MM.1S (cell line): ENCODE measurements at regions not wholly inside any gene's neighbourhood (a gene's known extent, or its start where the extent isn't known, plus 50 kb on each side); places are given as distances from the start of the nearest gene placed in this dataset.

Experiments
- DNase-seq: peaks from one replicate; pipeline ENCODE4 v3.0.0-alpha.2; 2015
- H2AFZ ChIP-seq: fragments of 300-600 bp; sonication (generic); 2 replicates; pipeline ENCODE4 v1.6.0; 2016; ENCODE audit warnings: antibody characterized with exemption, low read length
- H3F3A ChIP-seq: fragments of 300-600 bp; sonication (generic); 2 replicates; pipeline ENCODE4 v1.6.1; 2016; ENCODE audit warnings: mild to moderate bottlenecking, antibody characterized with exemption, low read length, moderate library complexity, mixed read lengths; ENCODE audit not compliant: insufficient read depth
- H3K27ac ChIP-seq: fragments of 300-600 bp; sonication (generic); 2 replicates; pipeline ENCODE4 v1.5.1; 2016; ENCODE audit warnings: mild to moderate bottlenecking, low read length
- H3K27me3 ChIP-seq: fragments of 300-600 bp; sonication (generic); replicated peaks from 2 replicates; pipeline ENCODE4 v1.6.0; 2016; ENCODE audit warnings: low read length; ENCODE audit not compliant: insufficient read depth
- H3K36me3 ChIP-seq: fragments of 300-600 bp; sonication (generic); replicated peaks from 2 replicates; pipeline ENCODE4 v1.6.1; 2016; ENCODE audit warnings: mild to moderate bottlenecking, low read length, mixed read lengths; ENCODE audit not compliant: insufficient read depth
- H3K4me1 ChIP-seq: fragments of 300-600 bp; sonication (generic); 2 replicates; pipeline ENCODE4 v1.6.1; 2016; ENCODE audit warnings: low read length, mixed read lengths
- H3K4me2 ChIP-seq: fragments of 300-600 bp; sonication (generic); 2 replicates; pipeline ENCODE4 v1.6.0; 2016; ENCODE audit warnings: low read depth, low read length
- H3K4me3 ChIP-seq: fragments of 300-600 bp; sonication (generic); 2 replicates; pipeline ENCODE4 v1.5.1; 2016; ENCODE audit warnings: low read length, mixed read lengths
- H3K79me2 ChIP-seq: fragments of 300-600 bp; sonication (generic); 2 replicates; pipeline ENCODE4 v1.6.1; 2016; ENCODE audit warnings: mixed run types, low read length, mixed read lengths
- H3K9ac ChIP-seq: fragments of 300-600 bp; sonication (generic); 2 replicates; pipeline ENCODE4 v1.6.1; 2016; ENCODE audit warnings: low read length, mixed read lengths
- H3K9me2 ChIP-seq: fragments of 300-600 bp; sonication (generic); replicated peaks from 2 replicates; pipeline ENCODE4 v1.6.1; 2016; ENCODE audit warnings: mild to moderate bottlenecking, low read length, mixed read lengths; ENCODE audit not compliant: insufficient read depth
- H3K9me3 ChIP-seq: fragments of 300-600 bp; sonication (generic); replicated peaks from 2 replicates; pipeline ENCODE4 v1.6.1; 2016; ENCODE audit warnings: mild to moderate bottlenecking, low read length, mixed read lengths; ENCODE audit not compliant: insufficient read depth
- H4K20me1 ChIP-seq: fragments of 300-600 bp; sonication (generic); 2 replicates; pipeline ENCODE4 v1.6.1; 2016; ENCODE audit warnings: mild to moderate bottlenecking, low read length, moderate library complexity, mixed read lengths; ENCODE audit not compliant: insufficient read depth
- EZH2 ChIP-seq: fragments of 300-600 bp; sonication (generic); optimal IDR thresholded peaks from 2 replicates; pipeline ENCODE3; 2017; ENCODE audit warnings: low read depth, mild to moderate bottlenecking, antibody characterized with exemption, low read length, mixed read lengths
- EZH2phosphoT487 ChIP-seq: fragments of 300-600 bp; sonication (generic); IDR thresholded peaks from 2 replicates; pipeline ENCODE4 v1.6.1; 2018; ENCODE audit warnings: antibody characterized with exemption, low read length
- TF ChIP-seq, protein P1 (sequence below): fragments of 300-600 bp; sonication (generic); IDR thresholded peaks from 2 replicates; pipeline ENCODE4 v1.5.1; 2016; ENCODE audit warnings: antibody characterized with exemption, low read length, mixed read lengths

DNA sequence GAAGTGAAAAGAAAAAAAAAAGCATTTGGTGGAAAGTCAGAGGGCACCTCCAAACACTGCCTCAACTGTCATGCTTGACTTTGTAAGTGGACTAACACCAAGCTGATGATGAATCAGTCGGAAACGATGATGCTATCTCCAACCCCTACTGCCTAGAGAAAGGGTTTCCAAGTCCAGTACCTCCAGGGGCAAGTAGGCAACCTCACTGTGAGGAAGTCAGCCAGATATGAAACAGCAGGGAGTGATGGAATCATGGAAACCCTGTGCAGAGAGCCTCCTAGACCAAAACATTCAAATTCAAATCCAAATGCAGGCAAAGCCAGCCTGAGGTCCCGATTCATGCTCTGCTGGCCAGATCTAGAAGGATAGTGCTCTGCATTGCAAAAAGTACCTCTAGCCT, 100.9 kb upstream of the SERP2 start:
- Histone ChIP-seq H3K4me1 (peaks cover 8% of the 10 kb centered on the region; the same call in 1 of the 2 replicates), H3K4me3 (no peak overlapping the region)

DNA sequence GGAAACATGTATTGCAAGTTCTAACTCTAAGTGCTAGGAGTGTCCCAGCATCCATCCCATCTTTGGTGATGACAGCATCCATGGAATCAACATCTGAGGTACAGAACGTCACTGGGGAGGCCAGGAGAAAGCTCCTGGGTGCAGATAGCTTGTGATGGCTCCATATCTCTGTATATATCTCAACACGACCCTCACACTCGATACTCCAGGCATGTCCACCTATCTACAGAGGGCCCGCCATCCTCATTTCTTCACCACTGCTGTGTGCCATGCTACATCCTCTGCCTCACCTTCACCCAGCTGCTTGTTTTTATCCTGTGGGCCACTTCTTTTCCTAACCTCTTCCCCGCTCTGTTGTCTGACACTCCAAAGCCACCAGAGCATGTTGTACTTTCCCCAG, 100.4 kb upstream of the SERP2 start:
- peaks cover 8% of the 10 kb centered on the region; the same call in 1 of the 2 replicates for H3K4me1 ChIP-seq
- H3F3A ChIP-seq, result no peaks in the 10 kb centered on the region
- no peak for DNase-seq
- no peaks in the 10 kb centered on the region for H4K20me1 ChIP-seq
- no peaks in the 10 kb centered on the region for H3K9me2 ChIP-seq
- H2AFZ ChIP-seq, result no peak overlapping the region
- TF ChIP-seq EZH2 (no peak), EZH2phosphoT487 (no peak)
- TF ChIP-seq, protein P1, sequence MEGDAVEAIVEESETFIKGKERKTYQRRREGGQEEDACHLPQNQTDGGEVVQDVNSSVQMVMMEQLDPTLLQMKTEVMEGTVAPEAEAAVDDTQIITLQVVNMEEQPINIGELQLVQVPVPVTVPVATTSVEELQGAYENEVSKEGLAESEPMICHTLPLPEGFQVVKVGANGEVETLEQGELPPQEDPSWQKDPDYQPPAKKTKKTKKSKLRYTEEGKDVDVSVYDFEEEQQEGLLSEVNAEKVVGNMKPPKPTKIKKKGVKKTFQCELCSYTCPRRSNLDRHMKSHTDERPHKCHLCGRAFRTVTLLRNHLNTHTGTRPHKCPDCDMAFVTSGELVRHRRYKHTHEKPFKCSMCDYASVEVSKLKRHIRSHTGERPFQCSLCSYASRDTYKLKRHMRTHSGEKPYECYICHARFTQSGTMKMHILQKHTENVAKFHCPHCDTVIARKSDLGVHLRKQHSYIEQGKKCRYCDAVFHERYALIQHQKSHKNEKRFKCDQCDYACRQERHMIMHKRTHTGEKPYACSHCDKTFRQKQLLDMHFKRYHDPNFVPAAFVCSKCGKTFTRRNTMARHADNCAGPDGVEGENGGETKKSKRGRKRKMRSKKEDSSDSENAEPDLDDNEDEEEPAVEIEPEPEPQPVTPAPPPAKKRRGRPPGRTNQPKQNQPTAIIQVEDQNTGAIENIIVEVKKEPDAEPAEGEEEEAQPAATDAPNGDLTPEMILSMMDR, result no peak
- H3K4me3 ChIP-seq, result no peak overlapping the region
- H3K9ac ChIP-seq, result no peak overlapping the region
- H3K4me2 ChIP-seq, result no peak overlapping the region
- H3K27me3 ChIP-seq, result no peaks in the 10 kb centered on the region
- H3K27ac ChIP-seq, result no peak overlapping the region
- no peaks in the 10 kb centered on the region for H3K36me3 ChIP-seq
- H3K79me2 ChIP-seq, result no peaks in the 10 kb centered on the region
- H3K9me3 ChIP-seq, result no peaks in the 10 kb centered on the region

More for the DNA sequence above, 100.9 kb upstream of the SERP2 start:
- H4K20me1 ChIP-seq, result no peaks in the 10 kb centered on the region
- TF ChIP-seq EZH2phosphoT487 (no peak), EZH2 (no peak)
- TF ChIP-seq, protein P1, result no peak
- H3K79me2 ChIP-seq, result no peaks in the 10 kb centered on the region
- no peaks in the 10 kb centered on the region for H3K36me3 ChIP-seq
- no peak overlapping the region for H2AFZ ChIP-seq
- H3K27me3 ChIP-seq, result no peaks in the 10 kb centered on the region
- H3K9me3 ChIP-seq, result no peaks in the 10 kb centered on the region
- DNase-seq, result no peak
- H3K27ac ChIP-seq, result no peak overlapping the region
- H3F3A ChIP-seq, result no peaks in the 10 kb centered on the region
- H3K4me2 ChIP-seq, result no peak overlapping the region
- H3K9me2 ChIP-seq, result no peaks in the 10 kb centered on the region
- H3K9ac ChIP-seq, result no peak overlapping the region

DNA sequence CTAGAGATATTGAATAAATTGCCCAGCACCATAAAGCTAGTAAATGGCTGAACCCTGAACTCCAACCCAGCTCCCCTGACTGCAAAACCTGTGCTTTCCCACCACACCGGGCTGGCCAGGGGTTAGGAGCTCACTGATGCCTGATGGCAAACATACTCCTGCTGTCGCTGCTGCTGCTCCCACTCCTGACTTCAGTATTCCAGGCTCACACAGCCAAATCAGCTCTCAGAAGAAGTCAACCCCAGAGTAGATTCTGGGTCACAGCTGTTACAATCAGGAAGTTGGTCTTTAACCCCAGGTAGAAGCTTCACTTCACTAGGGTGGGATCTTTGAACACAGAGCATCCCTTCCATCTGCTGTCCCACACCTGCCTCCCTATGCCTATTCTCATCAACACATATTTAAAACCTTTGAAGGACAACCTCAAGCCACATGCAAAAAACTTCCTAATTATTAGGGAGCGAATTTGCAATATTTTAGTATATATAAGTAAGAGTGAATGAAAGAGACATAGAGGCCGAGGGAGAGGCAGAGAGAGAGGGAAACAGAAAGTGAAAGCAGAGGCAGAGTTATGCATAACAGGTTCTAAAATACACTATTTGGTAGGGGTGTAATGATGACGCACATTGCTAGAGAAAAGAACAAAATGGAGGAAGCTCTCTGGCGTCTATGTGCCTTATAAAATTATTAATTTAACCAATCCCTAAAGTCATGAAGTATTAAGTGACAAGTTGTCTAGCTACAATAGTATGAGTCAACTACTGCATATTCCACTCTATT, 99.4 kb upstream of the SERP2 start:
- H3K9ac ChIP-seq, result peak overlapping the region; percentile 33; the same call in 1 of the 2 replicates
- H3K4me2 ChIP-seq, result peak overlapping the region; percentile 73
- H3K79me2 ChIP-seq, result no peaks in the 10 kb centered on the region
- H3K27me3 ChIP-seq, result no peaks in the 10 kb centered on the region
- no peaks in the 10 kb centered on the region for H3K36me3 ChIP-seq
- peak overlapping the region; percentile 97 for H2AFZ ChIP-seq
- no peak for TF ChIP-seq EZH2phosphoT487
- TF ChIP-seq, protein P1, result no peak
- TF ChIP-seq EZH2, result no peak
- H3K4me1 ChIP-seq, result peaks cover 8% of the 10 kb centered on the region; the same call in 1 of the 2 replicates
- H3K27ac ChIP-seq, result peak overlapping the region; percentile 44; the same call in 1 of the 2 replicates
- no peaks in the 10 kb centered on the region for H3F3A ChIP-seq
- DNase-seq, result peak; percentile 72
- peak overlapping the region; percentile 41 for H3K4me3 ChIP-seq
- H3K9me3 ChIP-seq, result no peaks in the 10 kb centered on the region
- no peaks in the 10 kb centered on the region for H4K20me1 ChIP-seq
- H3K9me2 ChIP-seq, result no peaks in the 10 kb centered on the region
